ENCODE measurements at regions not wholly inside any gene's neighbourhood (a gene's known extent, or its start where the extent isn't known, plus 50 kb on each side); places are given as distances from the start of the nearest gene placed in this dataset.

DNA sequence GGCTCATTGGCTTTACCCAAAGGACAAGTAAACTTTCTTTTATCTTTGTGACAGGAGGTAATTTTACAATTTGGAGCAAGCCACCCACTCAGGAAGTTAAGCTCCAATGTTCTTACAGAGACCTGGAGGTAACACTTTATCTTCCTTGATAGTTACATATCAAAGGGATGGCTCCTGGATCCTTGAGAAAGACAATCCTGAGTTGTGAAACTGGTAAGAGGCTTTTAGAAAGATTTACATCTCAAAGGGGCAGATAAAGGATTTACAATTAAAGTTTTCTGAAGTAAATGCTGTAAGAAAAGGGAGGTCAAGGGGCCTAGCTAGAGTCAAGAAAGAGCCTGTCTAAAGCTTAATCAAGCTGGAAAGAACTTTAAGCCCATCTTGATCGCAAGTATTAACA lies 124.4 kb upstream of the ZNF804B start:
- Histone ChIP-seq H4K20me1 (ENCODE audit: insufficient read depth, low read length) (no peaks in the 10 kb centered on the region), H3K79me2 (ENCODE audit: insufficient read depth, low read depth, low read length) (no peaks in the 10 kb centered on the region), H3K9me2 (ENCODE audit: insufficient read depth, low read length) (no peaks in the 10 kb centered on the region), H3K9me3 (ENCODE audit: low read length) (no peaks in the 10 kb centered on the region), H3K27ac (ENCODE audit: low read depth, low read length, poor library complexity, severe bottlenecking) (no peak overlapping the region), H3K36me3 (ENCODE audit: insufficient read depth, low read length) (no peaks in the 10 kb centered on the region), H3K4me2 (ENCODE audit: low read length) (no peak overlapping the region), H2AFZ (ENCODE audit: low read length) (no peak overlapping the region), H3K4me3 (ENCODE audit: low read depth, low read length, poor library complexity, severe bottlenecking) (no peak overlapping the region), H3K4me1 (ENCODE audit: insufficient read depth, low read length, poor library complexity, severe bottlenecking) (no peaks in the 10 kb centered on the region)
- ChIA-PET POLR2A (interaction anchor here (1.2 to 1.8 kb wide), 2 partner anchors 10 to 40 kb away, joined by 4 to 5 read pairs; no protein-coding TSS in a partner anchor), CTCF (ENCODE audit: unreplicated experiment) (no interaction called here)
- no peak for TF ChIP-seq EZH2phosphoT487 (IDR thresholded peaks at IDR 0.05; ENCODE audit: borderline replicate concordance, low read depth, low read length)
- intact Hi-C loops (cut with micrococcal nuclease; ENCODE audit: unreplicated experiment), result no loop called here
- no peak for DNase-seq (ENCODE audit: low spot score)
- no TSS peak for BruUV-seq (replicated peaks)

DNA sequence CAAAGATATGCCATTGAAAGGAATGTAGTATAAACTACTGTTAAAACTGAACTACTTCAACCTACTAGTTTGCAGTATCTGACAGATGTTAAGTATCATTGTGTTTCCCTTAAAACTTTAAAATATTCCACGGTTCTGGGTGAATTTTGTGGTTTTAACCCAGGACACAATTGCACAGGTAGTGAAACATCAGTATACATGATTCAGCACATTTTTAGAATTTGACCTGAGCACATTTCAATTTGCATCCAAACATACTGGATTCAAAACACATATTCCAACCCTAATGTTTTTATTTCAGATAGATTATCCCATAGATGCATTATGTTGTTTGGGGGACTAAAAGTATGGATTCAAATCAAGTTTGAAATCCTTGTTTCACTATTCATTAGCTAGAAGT lies 129.9 kb upstream of the ZNF804B start:
- POLR2A ChIA-PET, result interaction anchor here (0.7 kb wide), 1 partner anchor 230 kb away, joined by 3 read pairs; no protein-coding TSS in a partner anchor
- Histone ChIP-seq H3K4me3 (ENCODE audit: low read depth, low read length, poor library complexity, severe bottlenecking) (no peak overlapping the region), H4K20me1 (ENCODE audit: insufficient read depth, low read length) (no peaks in the 10 kb centered on the region), H3K27ac (ENCODE audit: low read depth, low read length, poor library complexity, severe bottlenecking) (no peak overlapping the region), H3K9me2 (ENCODE audit: insufficient read depth, low read length) (no peaks in the 10 kb centered on the region), H3K79me2 (ENCODE audit: insufficient read depth, low read depth, low read length) (no peaks in the 10 kb centered on the region), H3K36me3 (ENCODE audit: insufficient read depth, low read length) (no peaks in the 10 kb centered on the region), H3K9me3 (ENCODE audit: low read length) (no peaks in the 10 kb centered on the region), H2AFZ (ENCODE audit: low read length) (no peak overlapping the region), H3K4me1 (ENCODE audit: insufficient read depth, low read length, poor library complexity, severe bottlenecking) (no peaks in the 10 kb centered on the region), H3K4me2 (ENCODE audit: low read length) (no peak overlapping the region)
- TF ChIP-seq EZH2phosphoT487 (IDR thresholded peaks at IDR 0.05; ENCODE audit: borderline replicate concordance, low read depth, low read length) (no peak), CTCF (conservative IDR thresholded peaks at IDR 0.05; ENCODE audit: low read length) (no peak)
- no peak for DNase-seq (ENCODE audit: low spot score)
- CTCF ChIA-PET (ENCODE audit: unreplicated experiment), result no interaction called here
- no TSS peak for BruUV-seq (replicated peaks)
- intact Hi-C loops (cut with micrococcal nuclease; ENCODE audit: unreplicated experiment), result no loop called here

GRCh38 chr7:88628363-88629085 lies 131.0 kb upstream of the ZNF804B start:
- H3K9me3 ChIP-seq (ENCODE audit: low read length), result no peaks in the 10 kb centered on the region
- no TSS peak for BruUV-seq (replicated peaks)
- H3K9me2 ChIP-seq (ENCODE audit: insufficient read depth, low read length), result no peaks in the 10 kb centered on the region
- intact Hi-C loops (cut with micrococcal nuclease; ENCODE audit: unreplicated experiment), result no loop called here
- no peak for DNase-seq (ENCODE audit: low spot score)
- H2AFZ ChIP-seq (ENCODE audit: low read length), result no peak overlapping the region
- ChIA-PET CTCF (ENCODE audit: unreplicated experiment) (interaction anchor here (1.1 kb wide), 1 partner anchor 13 kb away, joined by 3 read pairs; no protein-coding TSS in a partner anchor), POLR2A (interaction anchor here (0.7 to 1.0 kb wide), 2 partner anchors 13 to 229 kb away, joined by 3 read pairs; no protein-coding TSS in a partner anchor)
- H3K27ac ChIP-seq (ENCODE audit: low read depth, low read length, poor library complexity, severe bottlenecking), result no peak overlapping the region
- H3K79me2 ChIP-seq (ENCODE audit: insufficient read depth, low read depth, low read length), result no peaks in the 10 kb centered on the region
- H4K20me1 ChIP-seq (ENCODE audit: insufficient read depth, low read length), result no peaks in the 10 kb centered on the region
- no peak for TF ChIP-seq CTCF (conservative IDR thresholded peaks at IDR 0.05; ENCODE audit: low read length)
- TF ChIP-seq EZH2phosphoT487 (IDR thresholded peaks at IDR 0.05; ENCODE audit: borderline replicate concordance, low read depth, low read length), result no peak
- H3K4me2 ChIP-seq (ENCODE audit: low read length), result no peak overlapping the region
- no peaks in the 10 kb centered on the region for H3K4me1 ChIP-seq (ENCODE audit: insufficient read depth, low read length, poor library complexity, severe bottlenecking)
- H3K36me3 ChIP-seq (ENCODE audit: insufficient read depth, low read length), result no peaks in the 10 kb centered on the region
- H3K4me3 ChIP-seq (ENCODE audit: low read depth, low read length, poor library complexity, severe bottlenecking), result no peak overlapping the region

All from OCI-LY7 (cell line).